ENCODE measurements at regions not wholly inside any gene's neighbourhood (a gene's known extent, or its start where the extent isn't known, plus 50 kb on each side); places are given as distances from the start of the nearest gene placed in this dataset.

DNA sequence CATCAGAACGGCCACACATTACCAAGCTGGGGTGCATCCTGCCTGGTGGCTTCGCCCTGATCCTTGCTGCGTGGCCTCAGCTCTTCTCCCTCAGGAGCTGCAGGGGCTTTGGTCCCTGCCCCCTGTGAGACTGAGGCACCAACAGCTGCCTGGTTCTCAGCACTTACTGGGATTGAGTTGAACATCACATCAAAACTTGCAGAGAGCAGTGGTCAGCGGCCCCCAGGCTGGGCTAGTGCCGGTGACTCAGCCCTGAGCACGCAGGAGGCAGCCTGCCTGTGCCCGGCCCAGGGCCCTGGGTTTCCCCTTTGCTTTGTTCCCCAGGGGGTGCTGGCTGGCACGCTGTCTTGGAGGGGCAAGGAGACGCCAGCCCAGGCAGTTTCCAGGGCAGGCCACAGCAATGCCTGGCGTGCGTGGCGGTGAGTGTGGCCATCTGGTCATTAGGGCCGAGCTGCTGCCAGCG, 63.3 kb downstream of the DLL1 start:
- TF ChIP-seq, protein P1, sequence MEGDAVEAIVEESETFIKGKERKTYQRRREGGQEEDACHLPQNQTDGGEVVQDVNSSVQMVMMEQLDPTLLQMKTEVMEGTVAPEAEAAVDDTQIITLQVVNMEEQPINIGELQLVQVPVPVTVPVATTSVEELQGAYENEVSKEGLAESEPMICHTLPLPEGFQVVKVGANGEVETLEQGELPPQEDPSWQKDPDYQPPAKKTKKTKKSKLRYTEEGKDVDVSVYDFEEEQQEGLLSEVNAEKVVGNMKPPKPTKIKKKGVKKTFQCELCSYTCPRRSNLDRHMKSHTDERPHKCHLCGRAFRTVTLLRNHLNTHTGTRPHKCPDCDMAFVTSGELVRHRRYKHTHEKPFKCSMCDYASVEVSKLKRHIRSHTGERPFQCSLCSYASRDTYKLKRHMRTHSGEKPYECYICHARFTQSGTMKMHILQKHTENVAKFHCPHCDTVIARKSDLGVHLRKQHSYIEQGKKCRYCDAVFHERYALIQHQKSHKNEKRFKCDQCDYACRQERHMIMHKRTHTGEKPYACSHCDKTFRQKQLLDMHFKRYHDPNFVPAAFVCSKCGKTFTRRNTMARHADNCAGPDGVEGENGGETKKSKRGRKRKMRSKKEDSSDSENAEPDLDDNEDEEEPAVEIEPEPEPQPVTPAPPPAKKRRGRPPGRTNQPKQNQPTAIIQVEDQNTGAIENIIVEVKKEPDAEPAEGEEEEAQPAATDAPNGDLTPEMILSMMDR (IDR thresholded peaks at IDR 0.05; ENCODE audit: low read depth, low read length): no peak
- TF ChIP-seq, protein P2, sequence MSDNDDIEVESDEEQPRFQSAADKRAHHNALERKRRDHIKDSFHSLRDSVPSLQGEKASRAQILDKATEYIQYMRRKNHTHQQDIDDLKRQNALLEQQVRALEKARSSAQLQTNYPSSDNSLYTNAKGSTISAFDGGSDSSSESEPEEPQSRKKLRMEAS (IDR thresholded peaks at IDR 0.05; ENCODE audit: low read depth, low read length): no peak
- TF ChIP-seq POLR2A (IDR thresholded peaks at IDR 0.05; ENCODE audit: extremely low read depth, insufficient read length) (no peak), MYC (IDR thresholded peaks at IDR 0.05; ENCODE audit: low read depth, low read length) (no peak)
